K562 (cell line): ENCODE measurements at regions not wholly inside any gene's neighbourhood (a gene's known extent, or its start where the extent isn't known, plus 50 kb on each side); places are given as distances from the start of the nearest gene placed in this dataset.

ENCODE experiments used
- ATAC-seq: fragments of 200-7000 bp; cut with Tn5 transposase; 3 replicates; pipeline ENCODE4 v1.9.1; 2020; ENCODE audit warnings: moderate library complexity
- BruUV-seq: library from RNA; stranded (reverse); fragments of 400-500 nt; replicated peaks from 2 replicates; lab custom pipeline; 2021; lab: Mats Ljungman, UMichigan
- CTCF ChIA-PET: fragments of 300-600 bp; formaldehyde crosslinking; extraction: SDS; loops from one replicate; lab custom pipeline; 2021; ENCODE audit warnings: low intra/inter-chr PET ratio; lab: Yijun Ruan, JAX
- POLR2A ChIA-PET: fragments of 300-600, 350-650 bp; sonication (Branson Sonifier 250); formaldehyde crosslinking; extraction: SDS; loops from one replicate; lab custom pipeline; 2021; ENCODE audit warnings: antibody characterized with exemption, inconsistent platforms; lab: Yijun Ruan, JAX
- DNase-seq, 4 experiments: peaks; one replicate each; pipeline versions ENCODE4 v3.0.0 to v3.0.0-alpha.2; 2011 to 2018; ENCODE audit warnings: low spot score in 3 of 4, mixed read lengths in 3 of 4; ENCODE audit errors: extremely low read depth in 1 of 4
- FAIRE-seq: peaks from 2 replicates; lab custom pipeline; 2011; peaks lifted over from hg19 to GRCh38; lab: Jason Lieb, UNC
- H2AFZ ChIP-seq: 2 replicates; pipeline ENCODE4 v1.6.0; 2011; ENCODE audit warnings: low read depth, low read length, control low read depth, inconsistent platforms
- H3K27ac ChIP-seq: fragments of 200-600 bp; 3 replicates; pipeline ENCODE4 v1.8.0; 2011; ENCODE audit warnings: low read depth, mild to moderate bottlenecking, control low read depth, inconsistent platforms, low read length, moderate library complexity, mixed read lengths; ENCODE audit errors: extremely low read depth
- H3K27me3 ChIP-seq, 2 experiments: fragments of 300-600 bp in 1 of 2; 2 replicates in 1 of 2; 3 replicates in 1 of 2; pipeline versions ENCODE4 v1.6.0 to v1.8.0; 2011; ENCODE audit warnings: inconsistent platforms in 2 of 2, low read length in 2 of 2, mild to moderate bottlenecking in 1 of 2, mixed read lengths in 1 of 2, moderate library complexity in 1 of 2; ENCODE audit not compliant: control insufficient read depth in 2 of 2, insufficient read depth in 2 of 2
- H3K36me3 ChIP-seq: fragments of 300-600 bp; 3 replicates; pipeline ENCODE4 v1.8.0; 2011; ENCODE audit warnings: mild to moderate bottlenecking, low read length, inconsistent platforms; ENCODE audit not compliant: control insufficient read depth, insufficient read depth
- H3K4me1 ChIP-seq, 2 experiments: fragments of 200-600 bp in 1 of 2; replicated peaks in 1 of 2; 2 replicates in 1 of 2; 3 replicates in 1 of 2; pipeline versions ENCODE4 v1.5.1 to v1.8.0; 2011; ENCODE audit warnings: inconsistent platforms in 2 of 2, low read length in 2 of 2, mild to moderate bottlenecking in 1 of 2, mixed read lengths in 1 of 2, moderate library complexity in 1 of 2; ENCODE audit not compliant: control insufficient read depth in 2 of 2, insufficient read depth in 2 of 2
- H3K4me2 ChIP-seq: 2 replicates; pipeline ENCODE4 v1.6.1; 2011; ENCODE audit warnings: low read length, control low read depth, inconsistent platforms, mixed read lengths; ENCODE audit not compliant: insufficient read depth
- H3K4me3 ChIP-seq: fragments of 200-600 bp; sonication (generic), shearing (Covaris generic); 2 replicates; pipeline ENCODE4 v1.5.1; 2016; ENCODE audit warnings: control low read depth, inconsistent platforms
- H3K79me2 ChIP-seq: fragments of 200-600 bp; 3 replicates; pipeline ENCODE4 v1.8.0; 2011; ENCODE audit warnings: low read length, inconsistent platforms; ENCODE audit not compliant: control insufficient read depth, insufficient read depth
- H3K9ac ChIP-seq, 2 experiments: 2 replicates each; pipeline versions ENCODE4 v1.6.0 to v1.6.1; 2011; ENCODE audit warnings: low read depth in 2 of 2, low read length in 2 of 2, control low read depth in 1 of 2, inconsistent platforms in 1 of 2, mild to moderate bottlenecking in 1 of 2, mixed read lengths in 1 of 2; ENCODE audit not compliant: insufficient read depth in 1 of 2
- H3K9me1 ChIP-seq: one replicate; pipeline ENCODE4 v1.6.0; 2011; ENCODE audit warnings: inconsistent platforms, mild to moderate bottlenecking, low read length, moderate library complexity; ENCODE audit not compliant: control insufficient read depth, insufficient read depth
- H3K9me3 ChIP-seq: replicated peaks from 2 replicates; pipeline ENCODE4 v1.5.1; 2011; ENCODE audit warnings: low read depth, low read length, inconsistent platforms; ENCODE audit not compliant: control insufficient read depth, insufficient read depth
- H4K20me1 ChIP-seq: replicated peaks from 2 replicates; pipeline ENCODE4 v1.6.1; 2011; ENCODE audit warnings: low read length, inconsistent platforms, mixed read lengths; ENCODE audit not compliant: control insufficient read depth, insufficient read depth
- EHMT2 ChIP-seq: fragments of 450-650 bp; IDR thresholded peaks from 2 replicates; pipeline ENCODE4 v1.6.1; 2018; ENCODE audit warnings: antibody characterized with exemption
- JUND ChIP-seq, 2 experiments: IDR thresholded peaks; 2 replicates in 1 of 2; 3 replicates in 1 of 2; pipeline ENCODE4 v1.6.1; 2011; ENCODE audit warnings: borderline replicate concordance in 2 of 2, low read depth in 2 of 2, low read length in 2 of 2, improper control_type of control experiment in 1 of 2, missing biosample characterization in 1 of 2, missing genetic modification characterization in 1 of 2, missing genetic modification reagents in 1 of 2
- REST ChIP-seq, 2 experiments: fragments of 450-650 bp; formaldehyde crosslinking in 1 of 2; IDR thresholded peaks; 2 replicates each; pipeline versions ENCODE4 v1.4.0 to v1.6.1; 2014 to 2020; ENCODE audit warnings: mild to moderate bottlenecking in 2 of 2, borderline replicate concordance in 1 of 2, low read depth in 1 of 2
- VEZF1 ChIP-seq: fragments of 200-800 bp; sonication (Bioruptor generic); IDR thresholded peaks from 2 replicates; pipeline ENCODE4 v1.6.1; 2017; ENCODE audit warnings: missing genetic modification characterization, missing compliant biosample characterization
- ZNF384 ChIP-seq: IDR thresholded peaks from 2 replicates; pipeline ENCODE4 v1.6.1; 2012; ENCODE audit warnings: low read depth, low read length, improper control_type of control experiment
- WGBS: fragments of 100-300 bp; shearing (Covaris generic); methylation state at CpG from one replicate; pipeline ENCODE4 v1.1.6; 2016; ENCODE audit warnings: low coverage, mixed read lengths; ENCODE audit not compliant: insufficient coverage; ENCODE audit errors: missing lambda C conversion rate; 5-methylcytosine and 5-hydroxymethylcytosine counted together
- in situ Hi-C: fragments of 300-500 bp; cut with MboI; formaldehyde crosslinking; loops from 4 replicates; pipeline ENCODE4 v1.15.0; 2018; ENCODE audit warnings: inconsistent platforms, mixed read lengths
- intact Hi-C: fragments of 100-400 bp; cut with micrococcal nuclease; formaldehyde crosslinking; loops from 2 replicates; pipeline ENCODE4 v1.14.2; 2022
- TF ChIP-seq, protein P1 (sequence below): IDR thresholded peaks from 2 replicates; pipeline ENCODE4 v1.6.1; 2014; ENCODE audit warnings: antibody characterized with exemption

GRCh38 chr15:75151214-75152128 is 50.2 kb upstream of the C15orf39 start:
- DNase-seq (no peak), ATAC-seq (peak; percentile 61), FAIRE-seq (no peak)
- Histone ChIP-seq H3K4me2 (no peak overlapping the region), H3K27me3 (no peaks in the 10 kb centered on the region), H2AFZ (peak overlapping the region; percentile 41; the same call in 1 of the 2 replicates), H3K4me3 (no peak overlapping the region), H3K27ac (peak overlapping the region; percentile 48; the same call in 1 of the 3 replicates), H3K36me3 (no peaks in the 10 kb centered on the region), H3K79me2 (no peaks in the 10 kb centered on the region), H3K4me1 (peaks cover 0 to 38% of the 10 kb centered on the region in 2 experiments; a peak in 3 of 5 replicates), H3K9me3 (peaks cover 4% of the 10 kb centered on the region; the same call in 1 of the 2 replicates), H3K9ac (0 out of 4 replicates have a peak overlapping the region, but pooled peaks of 1 of the 2 experiments have one; percentile 39), H4K20me1 (no peaks in the 10 kb centered on the region), H3K9me1 (no peaks in the 10 kb centered on the region)
- TF ChIP-seq EHMT2 (no peak), JUND (IDR thresholded peaks at IDR 0.05; ENCODE audit: borderline replicate concordance, low read depth, low read length) (0 out of 2 replicates have a peak, but pooled peaks have one; percentile 4), JUND (tag; IDR thresholded peaks at IDR 0.05; ENCODE audit: borderline replicate concordance, low read depth, low read length) (no peak), VEZF1 (CRISPR knock-in tag) (peak; percentile 55), ZNF384 (peak; percentile 21; the same call in 1 of the 2 replicates), REST (IDR thresholded peaks at IDR 0.05; ENCODE audit: borderline replicate concordance) (no peak), REST (CRISPR knock-in tag; IDR thresholded peaks at IDR 0.05; ENCODE audit: low read depth) (no peak)
- TF ChIP-seq, protein P1, sequence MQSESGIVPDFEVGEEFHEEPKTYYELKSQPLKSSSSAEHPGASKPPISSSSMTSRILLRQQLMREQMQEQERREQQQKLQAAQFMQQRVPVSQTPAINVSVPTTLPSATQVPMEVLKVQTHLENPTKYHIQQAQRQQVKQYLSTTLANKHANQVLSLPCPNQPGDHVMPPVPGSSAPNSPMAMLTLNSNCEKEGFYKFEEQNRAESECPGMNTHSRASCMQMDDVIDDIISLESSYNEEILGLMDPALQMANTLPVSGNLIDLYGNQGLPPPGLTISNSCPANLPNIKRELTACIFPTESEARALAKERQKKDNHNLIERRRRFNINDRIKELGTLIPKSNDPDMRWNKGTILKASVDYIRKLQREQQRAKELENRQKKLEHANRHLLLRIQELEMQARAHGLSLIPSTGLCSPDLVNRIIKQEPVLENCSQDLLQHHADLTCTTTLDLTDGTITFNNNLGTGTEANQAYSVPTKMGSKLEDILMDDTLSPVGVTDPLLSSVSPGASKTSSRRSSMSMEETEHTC = no peak
- in situ Hi-C loops (no loop called here), intact Hi-C loops (no loop called here)
- 51% methylated on average over 5 of the region's 5 CpGs for WGBS
- CTCF ChIA-PET = no interaction called here
- BruUV-seq = no TSS peak
- POLR2A ChIA-PET = interaction anchor here (0.9 to 1.2 kb wide), 2 partner anchors 11 to 16 kb away, joined by 3 read pairs; no protein-coding TSS in a partner anchor
